Stimulated activated CD8-positive, alpha-beta memory T cell treated with anti-CD3 and anti-CD28 coated beads, Interleukin-2, amount 100 ng/mL, for 48 hours (primary cell): ENCODE measurements at regions not wholly inside any gene's neighbourhood (a gene's known extent, or its start where the extent isn't known, plus 50 kb on each side); places are given as distances from the start of the nearest gene placed in this dataset.

Experiments
- DNase-seq, 2 donors: peaks; one replicate each; pipeline ENCODE4 v3.0.0-alpha.2; 2020; ENCODE audit warnings: low read depth in 2 of 2

DNA sequence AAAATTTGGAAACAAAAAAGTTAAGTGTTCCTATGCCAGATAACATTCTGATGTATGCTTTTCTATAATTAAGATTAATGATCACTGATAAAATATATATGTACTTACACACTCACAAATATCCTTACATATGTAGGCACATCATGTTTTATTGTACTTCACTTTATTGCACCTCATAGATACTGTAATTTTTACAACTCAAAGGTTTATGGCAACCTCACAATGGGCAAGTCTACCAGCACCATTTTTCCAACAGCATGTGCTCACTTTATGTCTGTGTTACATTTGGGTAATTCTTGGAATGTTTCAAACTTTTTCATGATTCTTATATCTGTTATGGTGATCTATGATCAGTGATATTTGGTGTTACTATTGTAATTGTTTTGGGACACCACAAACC is 57.8 kb upstream of the GPRIN3 start:
- no peak for DNase-seq

DNA sequence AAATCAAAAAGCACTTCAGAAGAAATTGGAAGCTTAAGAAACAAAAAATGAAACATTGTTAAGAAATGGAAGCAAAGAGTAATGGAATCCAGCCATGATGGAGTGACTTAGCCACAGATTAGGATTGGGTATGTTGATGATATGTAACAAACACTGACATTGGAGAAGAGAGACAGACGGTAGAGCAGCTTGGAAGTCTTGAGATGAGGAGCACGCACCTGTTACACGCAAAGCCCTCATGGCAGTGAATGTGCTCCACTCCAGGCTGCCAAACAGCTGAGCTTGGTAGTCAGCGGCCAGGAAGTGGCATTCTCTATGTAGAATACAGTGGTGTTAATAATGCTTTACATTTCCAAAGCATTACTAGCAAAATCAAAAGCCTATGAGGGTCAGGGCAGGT is 56.9 kb upstream of the GPRIN3 start:
- no peak for DNase-seq

DNA sequence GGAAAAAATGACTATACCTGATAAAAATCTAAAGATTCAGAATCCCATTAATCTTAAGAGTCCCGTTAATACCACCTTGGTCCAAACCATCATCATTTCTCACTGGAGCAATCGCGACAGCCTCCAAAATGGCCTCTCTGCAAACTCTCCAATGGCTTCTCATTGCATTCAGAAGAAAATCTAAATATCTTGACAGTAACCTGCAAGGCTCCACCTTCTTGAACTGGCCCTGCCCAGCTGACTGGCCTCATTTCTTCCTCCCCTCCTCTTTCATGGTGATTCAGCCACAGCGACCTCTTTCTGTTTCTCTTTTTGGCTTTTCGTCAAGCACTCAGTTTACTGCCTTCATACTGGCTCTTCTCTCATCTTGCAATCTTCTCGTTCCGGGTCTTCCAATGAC is 56.2 kb upstream of the GPRIN3 start:
- DNase-seq: no peak

DNA sequence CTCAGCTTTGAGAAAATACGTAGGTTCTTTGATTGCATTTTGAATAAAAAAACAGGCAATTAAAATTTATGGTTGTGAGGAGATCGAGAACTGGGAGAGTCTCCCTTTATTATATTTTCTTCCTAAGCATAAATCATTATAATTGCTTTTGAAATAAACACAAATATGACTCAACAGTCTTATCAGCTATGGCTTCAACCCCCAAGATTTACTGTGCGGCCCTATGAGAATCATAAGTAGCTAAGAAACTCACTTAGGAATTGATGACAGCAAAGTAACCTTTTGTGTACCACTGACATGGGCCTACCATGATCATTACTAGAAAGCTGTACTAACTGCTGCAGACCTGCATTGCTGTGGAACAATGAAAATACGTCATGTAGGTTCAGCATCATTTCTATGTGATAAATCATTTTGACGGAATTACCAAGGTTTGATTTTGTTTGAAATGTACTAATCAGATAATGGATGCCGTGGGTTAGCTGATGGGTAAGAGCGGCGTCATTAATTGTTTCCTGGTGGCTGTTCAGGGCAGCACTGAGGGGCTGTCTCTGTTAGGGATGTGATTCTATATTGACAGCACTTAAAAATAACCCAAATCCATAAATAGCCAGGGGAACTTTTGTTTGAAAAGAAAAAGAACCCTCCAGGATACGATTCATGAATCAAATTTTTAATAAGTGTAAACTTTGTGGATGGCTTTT is 51.5 kb upstream of the GPRIN3 start:
- no peak for DNase-seq

DNA sequence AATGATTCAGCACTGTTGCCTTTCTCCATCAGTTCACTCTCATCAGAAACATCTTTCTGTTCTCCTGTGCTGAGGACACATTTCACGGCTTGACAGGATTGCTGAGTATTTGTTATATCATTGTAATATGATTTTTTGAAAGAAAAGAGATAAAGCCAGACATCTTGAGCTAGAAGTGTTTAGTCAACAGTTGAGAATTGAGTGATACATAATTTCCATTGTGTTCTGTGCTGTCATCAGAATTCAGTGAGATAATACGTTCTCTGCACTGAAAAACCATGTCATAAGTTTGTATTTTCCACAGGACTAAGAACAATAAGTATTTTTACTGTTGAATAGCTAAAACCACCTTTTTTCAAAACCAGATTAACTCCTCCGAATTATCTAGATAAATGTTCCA is 50.2 kb upstream of the GPRIN3 start:
- no peak for DNase-seq
